Smooth muscle cell (in vitro differentiated cells): ENCODE measurements at regions not wholly inside any gene's neighbourhood (a gene's known extent, or its start where the extent isn't known, plus 50 kb on each side); places are given as distances from the start of the nearest gene placed in this dataset.

Source experiments
- DNase-seq: peaks from one replicate; lab custom pipeline; 2025; ENCODE audit not compliant: unreplicated experiment; lab: John Stamatoyannopoulos, UW
- H2AFZ ChIP-seq: fragments of 200-600 bp; sonication (generic); 2 replicates; pipeline ENCODE4 v1.6.0; 2016; ENCODE audit warnings: antibody characterized with exemption, low read depth, mild to moderate bottlenecking
- H3F3A ChIP-seq: fragments of 200-600 bp; sonication (generic); 2 replicates; pipeline ENCODE4 v1.6.0; 2017; ENCODE audit warnings: antibody characterized with exemption, low read depth
- H3K27ac ChIP-seq: fragments of 200-600 bp; sonication (generic); 2 replicates; pipeline ENCODE4 v1.5.1; 2016; ENCODE audit warnings: low read depth, mild to moderate bottlenecking
- H3K27me3 ChIP-seq: fragments of 200-600 bp; sonication (generic); 2 replicates; pipeline ENCODE4 v1.6.1; 2016; ENCODE audit warnings: low read depth, mild to moderate bottlenecking
- H3K36me3 ChIP-seq: fragments of 200-600 bp; sonication (generic); 2 replicates; pipeline ENCODE4 v1.5.1; 2016; ENCODE audit warnings: low read depth
- H3K4me1 ChIP-seq: fragments of 200-600 bp; sonication (generic); 2 replicates; pipeline ENCODE4 v1.5.1; 2016; ENCODE audit warnings: low read depth
- H3K4me2 ChIP-seq: fragments of 200-600 bp; sonication (generic); 2 replicates; pipeline ENCODE4 v1.6.0; 2016; ENCODE audit warnings: mild to moderate bottlenecking
- H3K4me3 ChIP-seq: fragments of 200-600 bp; sonication (generic); 2 replicates; pipeline ENCODE4 v1.5.1; 2016; ENCODE audit warnings: mild to moderate bottlenecking
- H3K79me2 ChIP-seq: fragments of 200-600 bp; sonication (generic); 2 replicates; pipeline ENCODE4 v1.6.0; 2016; ENCODE audit warnings: low read depth, mild to moderate bottlenecking
- H3K9ac ChIP-seq: fragments of 200-600 bp; sonication (generic); 2 replicates; pipeline ENCODE4 v1.6.0; 2016; ENCODE audit warnings: low read depth
- H3K9me3 ChIP-seq: fragments of 200-600 bp; sonication (generic); replicated peaks from 2 replicates; pipeline ENCODE4 v1.5.1; 2016; ENCODE audit warnings: low read depth
- H4K20me1 ChIP-seq: fragments of 200-600 bp; sonication (generic); 2 replicates; pipeline ENCODE4 v1.6.0; 2016; ENCODE audit warnings: low read depth
- WGBS: methylation state at CpG from one replicate; pipeline ENCODE4 v1.1.7; 2016; ENCODE audit warnings: low lambda C conversion rate; 5-methylcytosine and 5-hydroxymethylcytosine counted together
- TF ChIP-seq, protein P1 (sequence below): fragments of 200-600 bp; sonication (generic); IDR thresholded peaks from 2 replicates; pipeline ENCODE4 v1.5.1; 2017; ENCODE audit warnings: borderline replicate concordance, mild to moderate bottlenecking, antibody characterized with exemption; ENCODE audit not compliant: insufficient read depth, poor library complexity, severe bottlenecking

GRCh38 chr12:92478692-92479091, 224.1 kb upstream of the PLEKHG7 start:
- Histone ChIP-seq H3K79me2 (no peaks in the 10 kb centered on the region), H2AFZ (no peak overlapping the region), H3K4me1 (no peaks in the 10 kb centered on the region), H3K27ac (no peak overlapping the region), H4K20me1 (no peaks in the 10 kb centered on the region), H3K9me3 (no peaks in the 10 kb centered on the region), H3K9ac (no peak overlapping the region), H3F3A (no peaks in the 10 kb centered on the region), H3K4me3 (no peak overlapping the region), H3K4me2 (no peak overlapping the region), H3K36me3 (no peaks in the 10 kb centered on the region), H3K27me3 (no peaks in the 10 kb centered on the region)
- TF ChIP-seq, protein P1, sequence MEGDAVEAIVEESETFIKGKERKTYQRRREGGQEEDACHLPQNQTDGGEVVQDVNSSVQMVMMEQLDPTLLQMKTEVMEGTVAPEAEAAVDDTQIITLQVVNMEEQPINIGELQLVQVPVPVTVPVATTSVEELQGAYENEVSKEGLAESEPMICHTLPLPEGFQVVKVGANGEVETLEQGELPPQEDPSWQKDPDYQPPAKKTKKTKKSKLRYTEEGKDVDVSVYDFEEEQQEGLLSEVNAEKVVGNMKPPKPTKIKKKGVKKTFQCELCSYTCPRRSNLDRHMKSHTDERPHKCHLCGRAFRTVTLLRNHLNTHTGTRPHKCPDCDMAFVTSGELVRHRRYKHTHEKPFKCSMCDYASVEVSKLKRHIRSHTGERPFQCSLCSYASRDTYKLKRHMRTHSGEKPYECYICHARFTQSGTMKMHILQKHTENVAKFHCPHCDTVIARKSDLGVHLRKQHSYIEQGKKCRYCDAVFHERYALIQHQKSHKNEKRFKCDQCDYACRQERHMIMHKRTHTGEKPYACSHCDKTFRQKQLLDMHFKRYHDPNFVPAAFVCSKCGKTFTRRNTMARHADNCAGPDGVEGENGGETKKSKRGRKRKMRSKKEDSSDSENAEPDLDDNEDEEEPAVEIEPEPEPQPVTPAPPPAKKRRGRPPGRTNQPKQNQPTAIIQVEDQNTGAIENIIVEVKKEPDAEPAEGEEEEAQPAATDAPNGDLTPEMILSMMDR: no peak
- WGBS: 97% methylated on average over 2 of the region's 2 CpGs
- no peak for DNase-seq

DNA sequence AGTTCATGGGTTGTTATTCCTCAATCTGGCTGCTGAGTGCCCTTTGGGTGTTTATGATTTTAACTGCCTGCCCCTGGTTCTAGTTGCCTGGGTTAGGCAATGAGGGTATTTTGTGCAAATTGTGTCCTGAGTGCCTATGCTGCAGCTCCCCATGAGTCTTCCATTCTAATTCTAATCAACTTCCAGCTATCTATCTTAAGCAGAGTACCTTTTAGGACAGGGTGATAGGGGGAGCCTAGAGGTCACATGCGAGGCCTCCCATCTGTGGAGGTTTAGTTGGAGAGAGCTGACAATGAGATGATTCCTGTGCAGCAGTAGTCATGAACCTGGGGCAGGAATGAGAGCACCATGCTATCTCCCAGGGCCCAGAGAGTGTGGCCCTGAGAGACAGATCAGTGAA, 225.9 kb upstream of the PLEKHG7 start:
- no peaks in the 10 kb centered on the region for H3F3A ChIP-seq
- no peak overlapping the region for H3K27ac ChIP-seq
- no peak overlapping the region for H3K4me2 ChIP-seq
- H3K4me3 ChIP-seq: no peak overlapping the region
- no peaks in the 10 kb centered on the region for H3K79me2 ChIP-seq
- no peaks in the 10 kb centered on the region for H3K27me3 ChIP-seq
- no peaks in the 10 kb centered on the region for H3K9me3 ChIP-seq
- no peaks in the 10 kb centered on the region for H3K4me1 ChIP-seq
- H3K9ac ChIP-seq: no peak overlapping the region
- TF ChIP-seq, protein P1: no peak
- 100% methylated on average over 1 of the region's 1 CpG for WGBS
- H4K20me1 ChIP-seq: no peaks in the 10 kb centered on the region
- H3K36me3 ChIP-seq: no peaks in the 10 kb centered on the region
- no peak overlapping the region for H2AFZ ChIP-seq
- DNase-seq: no peak

DNA sequence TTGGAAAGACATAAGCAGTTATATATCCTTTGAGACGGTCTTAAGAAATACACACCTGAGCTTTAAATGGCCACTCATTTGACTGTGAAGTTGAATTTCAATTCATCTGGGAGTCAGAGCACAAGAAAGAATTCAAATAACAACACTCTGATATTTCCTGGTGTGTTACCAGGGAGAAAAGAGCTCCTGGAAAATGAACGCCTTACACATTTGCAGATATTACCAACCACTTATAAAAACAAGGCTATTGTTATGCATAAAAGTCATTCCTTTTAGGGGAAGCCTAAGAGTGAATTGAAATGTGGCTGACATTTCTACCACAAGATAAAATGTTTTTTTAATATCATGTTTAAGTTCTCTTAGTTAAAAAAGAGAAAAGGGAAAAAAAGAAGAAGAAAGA, 229.2 kb upstream of the PLEKHG7 start:
- Histone ChIP-seq H3K79me2 (no peaks in the 10 kb centered on the region), H3K36me3 (no peaks in the 10 kb centered on the region), H3K9me3 (no peaks in the 10 kb centered on the region), H3K27ac (no peak overlapping the region), H3K27me3 (no peaks in the 10 kb centered on the region), H3K9ac (no peak overlapping the region), H4K20me1 (no peaks in the 10 kb centered on the region), H3K4me2 (no peak overlapping the region), H3F3A (no peaks in the 10 kb centered on the region), H3K4me1 (no peaks in the 10 kb centered on the region), H2AFZ (no peak overlapping the region), H3K4me3 (no peak overlapping the region)
- 94% methylated on average over 2 of the region's 2 CpGs for WGBS
- DNase-seq: no peak
- TF ChIP-seq, protein P1: no peak

GRCh38 chr12:92472201-92472600, 230.6 kb upstream of the PLEKHG7 start:
- Histone ChIP-seq H3K4me2 (no peak overlapping the region), H3K79me2 (no peaks in the 10 kb centered on the region)
- no peak for DNase-seq

More at GRCh38 chr12:92472201-92472600, 230.6 kb upstream of the PLEKHG7 start:
- Histone ChIP-seq H2AFZ (no peak overlapping the region), H3K27ac (no peak overlapping the region), H3K4me1 (peaks cover 1% of the 10 kb centered on the region), H3K4me3 (no peak overlapping the region), H4K20me1 (no peaks in the 10 kb centered on the region), H3K27me3 (no peaks in the 10 kb centered on the region), H3K9me3 (no peaks in the 10 kb centered on the region), H3K36me3 (no peaks in the 10 kb centered on the region), H3F3A (no peaks in the 10 kb centered on the region), H3K9ac (no peak overlapping the region)
- TF ChIP-seq, protein P1: no peak
- 84% methylated on average over 2 of the region's 2 CpGs for WGBS
